HepG2 (cell line): ENCODE measurements at regions not wholly inside any gene's neighbourhood (a gene's known extent, or its start where the extent isn't known, plus 50 kb on each side); places are given as distances from the start of the nearest gene placed in this dataset.

Experiments
- ATAC-seq: fragments of 200-7000 bp; cut with Tn5 transposase; 3 replicates; pipeline ENCODE4 v1.9.1; 2020; ENCODE audit warnings: mild to moderate bottlenecking, moderate library complexity
- BruUV-seq: library from RNA; stranded (reverse); fragments of 400-500 nt; replicated peaks from 2 replicates; lab custom pipeline; 2021; lab: Mats Ljungman, UMichigan
- CTCF ChIA-PET: fragments of 300-600 bp; formaldehyde crosslinking; extraction: SDS; loops from one replicate; lab custom pipeline; 2021; ENCODE audit warnings: low total read pairs, inconsistent platforms, low intra/inter-chr PET ratio; lab: Yijun Ruan, JAX
- POLR2A ChIA-PET: fragments of 350-600 bp; sonication (Branson Sonifier 250); formaldehyde crosslinking; loops from one replicate; lab custom pipeline; 2020; ENCODE audit warnings: antibody characterized with exemption, inconsistent platforms; lab: Yijun Ruan, JAX
- DNase-seq: peaks from one replicate; pipeline ENCODE4 v3.0.0-alpha.2; 2015; ENCODE audit warnings: low spot score
- FAIRE-seq: peaks from 3 replicates; lab custom pipeline; 2011; peaks lifted over from hg19 to GRCh38; lab: Jason Lieb, UNC
- H2AFZ ChIP-seq: one replicate; pipeline ENCODE4 v1.6.1; 2011; ENCODE audit warnings: low read length, inconsistent platforms
- H3K27ac ChIP-seq: fragments of 300-600 bp; 3 replicates; pipeline ENCODE4 v1.8.0; 2011; ENCODE audit warnings: mixed run types, mild to moderate bottlenecking, mixed read lengths, low read length, inconsistent platforms; ENCODE audit not compliant: insufficient read depth; ENCODE audit errors: extremely low read length
- H3K27me3 ChIP-seq, 2 experiments: fragments of 200-600 bp in 1 of 2; 2 replicates in 1 of 2; 3 replicates in 1 of 2; pipeline versions ENCODE4 v1.6.0 to v1.8.0; 2011; ENCODE audit warnings: low read length in 2 of 2, mild to moderate bottlenecking in 2 of 2, moderate library complexity in 2 of 2, inconsistent platforms in 1 of 2; ENCODE audit not compliant: insufficient read depth in 2 of 2, control insufficient read depth in 1 of 2
- H3K36me3 ChIP-seq, 2 experiments: fragments of 200-600 bp in 1 of 2; replicated peaks in 1 of 2; 2 replicates in 1 of 2; 3 replicates in 1 of 2; pipeline versions ENCODE4 v1.5.1 to v1.8.0; 2011; ENCODE audit warnings: low read length in 2 of 2, inconsistent platforms in 1 of 2; ENCODE audit not compliant: insufficient read depth in 2 of 2, control insufficient read depth in 1 of 2
- H3K4me1 ChIP-seq: 2 replicates; pipeline ENCODE4 v1.5.1; 2012; ENCODE audit warnings: low read length, inconsistent platforms; ENCODE audit not compliant: insufficient read depth
- H3K4me2 ChIP-seq: 2 replicates; pipeline ENCODE4 v1.6.0; 2011; ENCODE audit warnings: low read depth, low read length, inconsistent platforms
- H3K4me3 ChIP-seq, 3 experiments: fragments of 200-600 bp in 1 of 3; sonication (generic), shearing (Covaris generic) in 1 of 3; replicated peaks in 1 of 3; 2 replicates each; pipeline ENCODE4 v1.5.1; 2011 to 2016; ENCODE audit warnings: low read length in 3 of 3, inconsistent platforms in 2 of 3, low read depth in 2 of 3, mild to moderate bottlenecking in 2 of 3, control low read depth in 1 of 3, mixed read lengths in 1 of 3; ENCODE audit not compliant: insufficient read depth in 1 of 3
- H3K79me2 ChIP-seq: one replicate; pipeline ENCODE4 v1.6.1; 2011; ENCODE audit warnings: low read length, inconsistent platforms; ENCODE audit not compliant: insufficient read depth
- H3K9ac ChIP-seq: 2 replicates; pipeline ENCODE4 v1.6.0; 2011; ENCODE audit warnings: mild to moderate bottlenecking, low read depth, low read length, inconsistent platforms; ENCODE audit not compliant: insufficient read depth
- H3K9me3 ChIP-seq: 2 replicates; pipeline ENCODE4 v1.5.1; 2012; ENCODE audit warnings: mild to moderate bottlenecking, low read length
- H4K20me1 ChIP-seq: 2 replicates; pipeline ENCODE4 v1.6.0; 2011; ENCODE audit warnings: inconsistent platforms, mild to moderate bottlenecking, low read length, moderate library complexity; ENCODE audit not compliant: insufficient read depth
- ARNTL ChIP-seq: sonication (generic); formaldehyde crosslinking; IDR thresholded peaks from 2 replicates; pipeline ENCODE4 v1.4.0; 2020; ENCODE audit warnings: mild to moderate bottlenecking, missing genetic modification reagents
- CSRNP1 ChIP-seq: sonication (generic); formaldehyde crosslinking; IDR thresholded peaks from 2 replicates; pipeline ENCODE4 v1.8.1; 2023; ENCODE audit warnings: mild to moderate bottlenecking, missing genetic modification reagents
- FLYWCH1 ChIP-seq: sonication (generic); formaldehyde crosslinking; IDR thresholded peaks from 2 replicates; pipeline ENCODE4 v1.8.1; 2023; ENCODE audit warnings: mild to moderate bottlenecking, missing genetic modification reagents
- FOSL1 ChIP-seq: sonication (generic); formaldehyde crosslinking; IDR thresholded peaks from 2 replicates; pipeline ENCODE4 v1.9.0; 2021; ENCODE audit warnings: missing genetic modification reagents, borderline replicate concordance
- HNF4G ChIP-seq, 2 experiments: sonication (generic) in 1 of 2; formaldehyde crosslinking in 1 of 2; IDR thresholded peaks; 2 replicates each; pipeline versions ENCODE4 v1.4.0 to v1.6.1; 2011 to 2020; ENCODE audit warnings: borderline replicate concordance in 2 of 2, low read depth in 2 of 2, mild to moderate bottlenecking in 2 of 2, low read length in 1 of 2, missing genetic modification reagents in 1 of 2, moderate library complexity in 1 of 2
- JUND ChIP-seq: sonication (generic); formaldehyde crosslinking; IDR thresholded peaks from 2 replicates; pipeline ENCODE4 v1.8.0; 2022; ENCODE audit warnings: mild to moderate bottlenecking, missing genetic modification reagents
- MNT ChIP-seq: fragments of 450-650 bp; IDR thresholded peaks from 2 replicates; pipeline ENCODE4 v1.6.1; 2016
- PHF20 ChIP-seq: sonication (generic); formaldehyde crosslinking; IDR thresholded peaks from 2 replicates; pipeline ENCODE4 v1.5.0; 2020; ENCODE audit warnings: mild to moderate bottlenecking, missing genetic modification reagents
- TEAD3 ChIP-seq: optimal IDR thresholded peaks from 2 replicates; pipeline ENCODE3; 2016; ENCODE audit warnings: borderline replicate concordance
- ZNF207 ChIP-seq: fragments of 450-650 bp; IDR thresholded peaks from 2 replicates; pipeline ENCODE4 v1.6.1; 2016; ENCODE audit warnings: antibody characterized with exemption, borderline replicate concordance
- ZNF276 ChIP-seq: sonication (generic); formaldehyde crosslinking; IDR thresholded peaks from 2 replicates; pipeline ENCODE4 v1.4.0; 2020; ENCODE audit warnings: mild to moderate bottlenecking, low read depth, missing genetic modification reagents
- ZNF567 ChIP-seq: sonication (generic); formaldehyde crosslinking; IDR thresholded peaks from 2 replicates; pipeline ENCODE4 v1.8.1; 2023; ENCODE audit warnings: mild to moderate bottlenecking, missing genetic modification reagents, borderline replicate concordance
- ZNF703 ChIP-seq: sonication (generic); formaldehyde crosslinking; IDR thresholded peaks from 2 replicates; pipeline ENCODE4 v1.5.1; 2020; ENCODE audit warnings: missing genetic modification reagents, mild to moderate bottlenecking, moderate library complexity, borderline replicate concordance
- ZNF776 ChIP-seq: sonication (generic); formaldehyde crosslinking; IDR thresholded peaks from 2 replicates; pipeline ENCODE4 v1.4.0; 2020; ENCODE audit warnings: mild to moderate bottlenecking, missing genetic modification reagents
- ZNF782 ChIP-seq: sonication (generic); formaldehyde crosslinking; IDR thresholded peaks from 2 replicates; pipeline ENCODE4 v1.4.0; 2020; ENCODE audit warnings: missing genetic modification reagents, mild to moderate bottlenecking, borderline replicate concordance
- WGBS: methylation state at CpG from one replicate; pipeline ENCODE4 v1.1.6; 2017; ENCODE audit warnings: low lambda C conversion rate; 5-methylcytosine and 5-hydroxymethylcytosine counted together
- in situ Hi-C: cut with HindIII; loops from 2 replicates; pipeline ENCODE4 v1.10.0; 2017; ENCODE audit warnings: low pct_unique_long_range_greater_than_20kb; ENCODE audit not compliant: extremely low pct_ligation_motif_present
- intact Hi-C: fragments of 100-400 bp; cut with micrococcal nuclease; formaldehyde crosslinking; loops from one replicate; pipeline ENCODE4 v1.10.0; 2022; ENCODE audit not compliant: unreplicated experiment

DNA sequence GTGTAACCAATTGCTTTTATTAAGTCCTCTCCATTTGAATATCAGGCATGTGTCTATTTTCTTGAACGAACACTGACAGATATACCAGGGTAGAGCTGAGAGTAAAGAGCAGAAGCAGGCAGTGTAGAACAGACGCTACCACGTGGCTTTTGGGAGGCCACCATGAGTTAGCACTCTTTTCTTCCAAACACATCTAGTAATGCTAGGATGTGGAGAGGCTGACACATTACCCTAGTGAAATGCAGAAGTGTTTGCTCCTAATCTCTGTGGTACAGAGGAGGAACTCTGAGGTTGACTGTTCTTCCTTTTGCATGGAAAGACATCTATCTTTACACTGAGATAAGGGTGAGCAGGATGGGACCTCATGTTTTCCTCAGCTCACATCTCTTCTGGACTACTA, 216.3 kb downstream of the SATB1 start:
- TF ChIP-seq FOSL1 (no peak), MNT (peak; percentile 73)
- Histone ChIP-seq H3K9me3 (no peaks in the 10 kb centered on the region), H4K20me1 (no peaks in the 10 kb centered on the region), H3K27me3 (no peaks in the 10 kb centered on the region; a peak in 1 of 5 replicates), H3K27ac (no peak overlapping the region), H3K4me1 (no peaks in the 10 kb centered on the region), H3K9ac (no peak overlapping the region), H3K4me2 (no peak overlapping the region), H3K79me2 (no peaks in the 10 kb centered on the region), H3K4me3 (no peak overlapping the region), H3K36me3 (no peaks in the 10 kb centered on the region), H2AFZ (no peak overlapping the region)
- ChIA-PET CTCF (no interaction called here), POLR2A (no interaction called here)
- WGBS = 1% methylated on average over 3 of the region's 3 CpGs
- no TSS peak for BruUV-seq
- in situ Hi-C loops = no loop called here
- no peak for FAIRE-seq
- intact Hi-C loops = no loop called here
- no peak for DNase-seq
- ATAC-seq = no peak

DNA sequence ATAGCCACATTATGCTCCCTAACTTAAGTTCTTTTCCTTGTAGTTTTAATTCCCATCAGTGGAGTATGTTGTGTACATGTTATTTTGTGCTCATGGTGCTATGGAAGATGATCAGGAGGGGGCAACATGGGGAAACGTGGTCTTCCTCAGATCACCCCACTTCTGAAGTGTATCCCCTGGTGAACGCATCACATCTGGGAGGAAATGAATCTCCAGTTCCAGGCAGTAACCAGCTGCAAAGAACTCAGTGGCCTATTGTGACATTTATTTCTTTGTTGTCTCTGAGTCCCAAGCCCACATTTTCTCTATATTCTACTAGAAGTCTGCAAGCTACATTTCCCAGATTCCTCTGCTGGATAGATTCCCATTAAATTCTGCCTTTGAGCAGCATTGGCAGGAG, 217.0 kb downstream of the SATB1 start:
- Histone ChIP-seq H3K9me3 (no peaks in the 10 kb centered on the region), H3K36me3 (no peaks in the 10 kb centered on the region), H4K20me1 (no peaks in the 10 kb centered on the region), H3K4me3 (no peak overlapping the region), H3K79me2 (no peaks in the 10 kb centered on the region), H3K27ac (no peak overlapping the region), H3K4me2 (no peak overlapping the region), H3K9ac (no peak overlapping the region), H3K4me1 (no peaks in the 10 kb centered on the region), H2AFZ (no peak overlapping the region), H3K27me3 (no peaks in the 10 kb centered on the region; a peak in 1 of 5 replicates)
- POLR2A ChIA-PET = no interaction called here
- no TSS peak for BruUV-seq
- ATAC-seq = no peak
- WGBS = 5% methylated on average over 2 of the region's 2 CpGs
- intact Hi-C loops (no loop called here), in situ Hi-C loops (no loop called here)
- no peak for DNase-seq
- CTCF ChIA-PET = no interaction called here
- FAIRE-seq = no peak
- TF ChIP-seq JUND (CRISPR knock-in tag) = no peak
- no peak for TF ChIP-seq HNF4G (IDR thresholded peaks at IDR 0.05; ENCODE audit: borderline replicate concordance, low read depth, low read length)
- no peak for TF ChIP-seq HNF4G (CRISPR knock-in tag; IDR thresholded peaks at IDR 0.05; ENCODE audit: borderline replicate concordance, low read depth)
- TF ChIP-seq ZNF776 = no peak
- no peak for TF ChIP-seq TEAD3
- no peak for TF ChIP-seq PHF20 (CRISPR knock-in tag)
- no peak for TF ChIP-seq CSRNP1
- no peak for TF ChIP-seq ARNTL (CRISPR knock-in tag)
- TF ChIP-seq ZNF207 = no peak
- TF ChIP-seq FLYWCH1 (CRISPR knock-in tag) = no peak
- TF ChIP-seq ZNF703 (CRISPR knock-in tag) = no peak
- TF ChIP-seq ZNF276 (CRISPR knock-in tag) = no peak
- TF ChIP-seq ZNF567 (CRISPR knock-in tag) = no peak
- TF ChIP-seq ZNF782 (CRISPR knock-in tag) = no peak
